HepG2 (cell line): ENCODE measurements at regions not wholly inside any gene's neighbourhood (a gene's known extent, or its start where the extent isn't known, plus 50 kb on each side); places are given as distances from the start of the nearest gene placed in this dataset.

Source experiments
- CBX5 ChIP-seq: sonication (generic); formaldehyde crosslinking; IDR thresholded peaks from 2 replicates; pipeline ENCODE4 v1.4.0; 2020; ENCODE audit warnings: missing genetic modification reagents, borderline replicate concordance
- DRAP1 ChIP-seq: IDR thresholded peaks from 2 replicates; pipeline ENCODE4 v1.6.1; 2016; ENCODE audit warnings: missing genetic modification reagents, missing compliant biosample characterization
- HNRNPH1 ChIP-seq: fragments of 200-400 bp; formaldehyde crosslinking; optimal IDR thresholded peaks from 2 replicates; pipeline ENCODE3; 2017; ENCODE audit warnings: mild to moderate bottlenecking, low read depth, low read length
- HOXA7 ChIP-seq: sonication (generic); formaldehyde crosslinking; IDR thresholded peaks from 2 replicates; pipeline ENCODE4 v1.8.1; 2022; ENCODE audit warnings: mild to moderate bottlenecking, missing genetic modification reagents, moderate library complexity
- JUN ChIP-seq: sonication (generic); formaldehyde crosslinking; IDR thresholded peaks from 2 replicates; pipeline ENCODE4 v1.4.0; 2020; ENCODE audit warnings: mild to moderate bottlenecking, missing genetic modification reagents
- KDM3A ChIP-seq: IDR thresholded peaks from 2 replicates; pipeline ENCODE4 v1.6.1; 2018; ENCODE audit warnings: low read depth, missing compliant biosample characterization
- KLF11 ChIP-seq: IDR thresholded peaks from 2 replicates; pipeline ENCODE4 v1.6.1; 2016; ENCODE audit warnings: missing compliant biosample characterization
- MIXL1 ChIP-seq: IDR thresholded peaks from 2 replicates; pipeline ENCODE4 v1.6.1; 2016
- NBN ChIP-seq: fragments of 450-650 bp; conservative IDR thresholded peaks from 2 replicates; pipeline ENCODE4 v1.6.1; 2017
- NFE2 ChIP-seq: sonication (generic); formaldehyde crosslinking; IDR thresholded peaks from 2 replicates; pipeline ENCODE4 v1.4.0; 2020; ENCODE audit warnings: missing genetic modification reagents
- NKX3-1 ChIP-seq: sonication (generic); formaldehyde crosslinking; IDR thresholded peaks from 2 replicates; pipeline ENCODE4 v1.5.0; 2020; ENCODE audit warnings: missing genetic modification reagents
- NR2F6 ChIP-seq, 2 experiments: IDR thresholded peaks; 2 replicates each; pipeline ENCODE4 v1.6.1; 2016; ENCODE audit warnings: antibody characterized with exemption in 1 of 2, mild to moderate bottlenecking in 1 of 2
- PRDM10 ChIP-seq: sonication (generic); formaldehyde crosslinking; IDR thresholded peaks from 2 replicates; pipeline ENCODE4 v1.4.0; 2020; ENCODE audit warnings: low read depth, missing genetic modification reagents
- SOX6 ChIP-seq, 2 experiments: fragments of 450-650 bp in 1 of 2; sonication (generic) in 1 of 2; formaldehyde crosslinking in 1 of 2; IDR thresholded peaks; 2 replicates each; pipeline versions ENCODE4 v1.4.0 to v1.6.1; 2017 to 2020; ENCODE audit warnings: antibody characterized with exemption in 1 of 2, mild to moderate bottlenecking in 1 of 2, missing genetic modification reagents in 1 of 2
- ZMYM2 ChIP-seq: sonication (generic); formaldehyde crosslinking; IDR thresholded peaks from 2 replicates; pipeline ENCODE4 v1.8.0; 2022; ENCODE audit warnings: mild to moderate bottlenecking, missing genetic modification reagents
- ZNF280D ChIP-seq: sonication (generic); formaldehyde crosslinking; IDR thresholded peaks from 2 replicates; pipeline ENCODE4 v1.5.1; 2020; ENCODE audit warnings: mild to moderate bottlenecking, missing genetic modification reagents
- ZNF382 ChIP-seq: sonication (generic); formaldehyde crosslinking; IDR thresholded peaks from 2 replicates; pipeline ENCODE4 v1.5.0; 2020; ENCODE audit warnings: missing genetic modification reagents, mild to moderate bottlenecking, borderline replicate concordance
- ZNF484 ChIP-seq: sonication (generic); formaldehyde crosslinking; IDR thresholded peaks from 2 replicates; pipeline ENCODE4 v1.5.1; 2020; ENCODE audit warnings: mild to moderate bottlenecking, low read depth, missing genetic modification reagents, borderline replicate concordance
- ZNF703 ChIP-seq: sonication (generic); formaldehyde crosslinking; IDR thresholded peaks from 2 replicates; pipeline ENCODE4 v1.5.1; 2020; ENCODE audit warnings: missing genetic modification reagents, mild to moderate bottlenecking, moderate library complexity, borderline replicate concordance
- ZNF770 ChIP-seq: sonication (generic); formaldehyde crosslinking; IDR thresholded peaks from 2 replicates; pipeline ENCODE4 v1.5.0; 2020; ENCODE audit warnings: mild to moderate bottlenecking, missing genetic modification reagents
- ZNF780A ChIP-seq: sonication (generic); formaldehyde crosslinking; IDR thresholded peaks from 2 replicates; pipeline ENCODE4 v1.8.0; 2022; ENCODE audit warnings: mild to moderate bottlenecking, missing genetic modification reagents, moderate library complexity

GRCh38 chr6:156686995-156687788 is 90.0 kb upstream of the ARID1B start (continued):
- TF ChIP-seq ZNF770 (CRISPR knock-in tag) (no peak), SOX6 (IDR thresholded peaks at IDR 0.05) (no peak), SOX6 (CRISPR knock-in tag; IDR thresholded peaks at IDR 0.05) (peak; percentile 46; the same call in 1 of the 2 replicates), ZNF382 (no peak), DRAP1 (no peak), ZNF280D (peak; percentile 48; the same call in 1 of the 2 replicates), PRDM10 (CRISPR knock-in tag) (0 out of 2 replicates have a peak, but pooled peaks have one; percentile 57), NR2F6 (IDR thresholded peaks at IDR 0.05) (no peak), NR2F6 (CRISPR knock-in tag; IDR thresholded peaks at IDR 0.05) (0 out of 2 replicates have a peak, but pooled peaks have one; percentile 9), HOXA7 (CRISPR knock-in tag) (no peak), ZNF703 (CRISPR knock-in tag) (no peak; the same call in 1 of the 2 replicates), MIXL1 (CRISPR knock-in tag) (no peak), ZMYM2 (CRISPR knock-in tag) (no peak), ZNF780A (no peak), NFE2 (CRISPR knock-in tag) (no peak), KDM3A (peak; percentile 60), ZNF484 (0 out of 2 replicates have a peak, but pooled peaks have one; percentile 81), JUN (CRISPR knock-in tag) (no peak), NBN (no peak), KLF11 (CRISPR knock-in tag) (no peak), NKX3-1 (CRISPR knock-in tag) (no peak), HNRNPH1 (no peak), CBX5 (0 out of 2 replicates have a peak, but pooled peaks have one; percentile 37)
